Smooth muscle cell (in vitro differentiated cells): ENCODE measurements at regions not wholly inside any gene's neighbourhood (a gene's known extent, or its start where the extent isn't known, plus 50 kb on each side); places are given as distances from the start of the nearest gene placed in this dataset.

ENCODE experiments used
- DNase-seq: peaks from one replicate; lab custom pipeline; 2025; ENCODE audit not compliant: unreplicated experiment; lab: John Stamatoyannopoulos, UW
- H2AFZ ChIP-seq: fragments of 200-600 bp; sonication (generic); 2 replicates; pipeline ENCODE4 v1.6.0; 2016; ENCODE audit warnings: antibody characterized with exemption, low read depth, mild to moderate bottlenecking
- H3F3A ChIP-seq: fragments of 200-600 bp; sonication (generic); 2 replicates; pipeline ENCODE4 v1.6.0; 2017; ENCODE audit warnings: antibody characterized with exemption, low read depth
- H3K27ac ChIP-seq: fragments of 200-600 bp; sonication (generic); 2 replicates; pipeline ENCODE4 v1.5.1; 2016; ENCODE audit warnings: low read depth, mild to moderate bottlenecking
- H3K27me3 ChIP-seq: fragments of 200-600 bp; sonication (generic); 2 replicates; pipeline ENCODE4 v1.6.1; 2016; ENCODE audit warnings: low read depth, mild to moderate bottlenecking
- H3K36me3 ChIP-seq: fragments of 200-600 bp; sonication (generic); 2 replicates; pipeline ENCODE4 v1.5.1; 2016; ENCODE audit warnings: low read depth
- H3K4me1 ChIP-seq: fragments of 200-600 bp; sonication (generic); 2 replicates; pipeline ENCODE4 v1.5.1; 2016; ENCODE audit warnings: low read depth
- H3K4me2 ChIP-seq: fragments of 200-600 bp; sonication (generic); 2 replicates; pipeline ENCODE4 v1.6.0; 2016; ENCODE audit warnings: mild to moderate bottlenecking
- H3K4me3 ChIP-seq: fragments of 200-600 bp; sonication (generic); 2 replicates; pipeline ENCODE4 v1.5.1; 2016; ENCODE audit warnings: mild to moderate bottlenecking
- H3K79me2 ChIP-seq: fragments of 200-600 bp; sonication (generic); 2 replicates; pipeline ENCODE4 v1.6.0; 2016; ENCODE audit warnings: low read depth, mild to moderate bottlenecking
- H3K9ac ChIP-seq: fragments of 200-600 bp; sonication (generic); 2 replicates; pipeline ENCODE4 v1.6.0; 2016; ENCODE audit warnings: low read depth
- H3K9me3 ChIP-seq: fragments of 200-600 bp; sonication (generic); replicated peaks from 2 replicates; pipeline ENCODE4 v1.5.1; 2016; ENCODE audit warnings: low read depth
- H4K20me1 ChIP-seq: fragments of 200-600 bp; sonication (generic); 2 replicates; pipeline ENCODE4 v1.6.0; 2016; ENCODE audit warnings: low read depth
- WGBS: methylation state at CpG from one replicate; pipeline ENCODE4 v1.1.7; 2016; ENCODE audit warnings: low lambda C conversion rate; 5-methylcytosine and 5-hydroxymethylcytosine counted together
- TF ChIP-seq, protein P1 (sequence below): fragments of 200-600 bp; sonication (generic); IDR thresholded peaks from 2 replicates; pipeline ENCODE4 v1.5.1; 2017; ENCODE audit warnings: borderline replicate concordance, mild to moderate bottlenecking, antibody characterized with exemption; ENCODE audit not compliant: insufficient read depth, poor library complexity, severe bottlenecking

DNA sequence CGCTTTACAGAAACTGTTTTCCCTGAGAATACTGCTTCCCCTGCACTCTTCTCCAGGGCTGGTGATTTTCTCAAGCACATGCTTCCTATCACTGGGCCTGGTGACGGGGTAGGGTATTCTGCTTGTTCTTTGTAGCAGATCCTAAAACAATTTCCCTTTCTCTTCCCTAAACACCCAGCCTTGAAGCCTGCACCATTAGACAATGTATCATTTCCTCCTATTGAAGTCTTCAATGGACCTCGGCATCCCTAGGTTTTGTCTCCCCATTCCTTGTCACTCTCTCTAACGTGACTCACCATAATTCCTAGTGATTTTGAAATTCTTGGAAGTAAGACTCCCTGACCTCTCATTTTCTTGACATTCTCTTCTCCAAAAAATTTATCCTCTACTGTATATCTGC, 109.5 kb upstream of the GHITM start:
- no peak for DNase-seq
- Histone ChIP-seq H3K36me3 (no peaks in the 10 kb centered on the region), H3K79me2 (no peaks in the 10 kb centered on the region), H3K9me3 (no peaks in the 10 kb centered on the region), H3F3A (no peaks in the 10 kb centered on the region), H3K9ac (no peak overlapping the region), H4K20me1 (no peaks in the 10 kb centered on the region), H3K4me2 (no peak overlapping the region), H3K27me3 (no peaks in the 10 kb centered on the region), H2AFZ (no peak overlapping the region), H3K27ac (no peak overlapping the region), H3K4me3 (no peak overlapping the region), H3K4me1 (no peaks in the 10 kb centered on the region)
- WGBS = 91% methylated on average over 4 of the region's 4 CpGs
- TF ChIP-seq, protein P1, sequence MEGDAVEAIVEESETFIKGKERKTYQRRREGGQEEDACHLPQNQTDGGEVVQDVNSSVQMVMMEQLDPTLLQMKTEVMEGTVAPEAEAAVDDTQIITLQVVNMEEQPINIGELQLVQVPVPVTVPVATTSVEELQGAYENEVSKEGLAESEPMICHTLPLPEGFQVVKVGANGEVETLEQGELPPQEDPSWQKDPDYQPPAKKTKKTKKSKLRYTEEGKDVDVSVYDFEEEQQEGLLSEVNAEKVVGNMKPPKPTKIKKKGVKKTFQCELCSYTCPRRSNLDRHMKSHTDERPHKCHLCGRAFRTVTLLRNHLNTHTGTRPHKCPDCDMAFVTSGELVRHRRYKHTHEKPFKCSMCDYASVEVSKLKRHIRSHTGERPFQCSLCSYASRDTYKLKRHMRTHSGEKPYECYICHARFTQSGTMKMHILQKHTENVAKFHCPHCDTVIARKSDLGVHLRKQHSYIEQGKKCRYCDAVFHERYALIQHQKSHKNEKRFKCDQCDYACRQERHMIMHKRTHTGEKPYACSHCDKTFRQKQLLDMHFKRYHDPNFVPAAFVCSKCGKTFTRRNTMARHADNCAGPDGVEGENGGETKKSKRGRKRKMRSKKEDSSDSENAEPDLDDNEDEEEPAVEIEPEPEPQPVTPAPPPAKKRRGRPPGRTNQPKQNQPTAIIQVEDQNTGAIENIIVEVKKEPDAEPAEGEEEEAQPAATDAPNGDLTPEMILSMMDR = no peak

DNA sequence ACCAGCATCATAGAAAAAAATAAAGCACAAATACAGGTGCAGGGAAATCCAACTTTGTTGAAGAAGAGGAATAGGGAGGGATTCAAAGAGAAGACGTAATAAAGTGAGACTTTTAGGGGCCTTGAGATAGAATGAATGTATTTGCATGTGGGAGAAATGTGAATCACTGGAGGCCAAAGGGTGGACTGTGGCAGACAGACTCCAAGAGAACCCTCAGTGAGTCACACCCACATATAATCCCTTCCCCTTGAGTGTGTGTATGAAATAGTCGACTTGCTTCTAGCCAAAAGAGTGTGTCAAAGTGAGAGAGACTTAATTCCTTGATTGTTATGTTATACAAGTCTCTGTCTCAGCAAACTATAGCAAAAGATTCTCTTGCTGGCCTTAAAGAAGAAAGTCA, 101.3 kb upstream of the GHITM start:
- Histone ChIP-seq H3K9ac (no peak overlapping the region), H3K36me3 (no peaks in the 10 kb centered on the region), H4K20me1 (no peaks in the 10 kb centered on the region), H3K4me3 (no peak overlapping the region), H3K27ac (no peak overlapping the region), H2AFZ (no peak overlapping the region), H3K4me1 (no peaks in the 10 kb centered on the region), H3K4me2 (no peak overlapping the region), H3F3A (no peaks in the 10 kb centered on the region), H3K79me2 (no peaks in the 10 kb centered on the region), H3K27me3 (no peaks in the 10 kb centered on the region), H3K9me3 (no peaks in the 10 kb centered on the region)
- TF ChIP-seq, protein P1 = no peak
- WGBS = 40% methylated on average over 2 of the region's 2 CpGs
- no peak for DNase-seq

DNA sequence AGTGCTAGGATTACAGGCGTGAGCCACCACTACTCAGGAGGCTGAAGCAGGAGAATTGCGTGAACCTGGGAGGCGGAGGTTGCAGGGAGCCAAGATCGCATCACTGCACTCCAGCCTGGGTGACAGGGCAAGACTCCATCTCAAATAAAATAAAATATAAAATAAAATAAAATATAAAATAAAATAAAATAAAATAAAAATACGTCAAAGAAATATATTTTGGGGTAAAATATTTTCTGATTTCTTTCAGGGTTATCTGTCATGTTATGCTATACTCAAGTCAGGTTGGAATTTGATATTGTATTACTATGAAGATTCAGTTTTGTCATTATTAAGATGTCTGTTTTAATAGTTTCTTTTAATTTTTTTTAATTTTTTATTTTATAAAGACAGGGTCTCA, 99.4 kb upstream of the GHITM start:
- TF ChIP-seq, protein P1 = no peak
- Histone ChIP-seq H3K36me3 (no peaks in the 10 kb centered on the region), H3K4me3 (no peak overlapping the region), H3K4me2 (no peak overlapping the region), H3K4me1 (no peaks in the 10 kb centered on the region), H3K9me3 (no peaks in the 10 kb centered on the region), H3K79me2 (no peaks in the 10 kb centered on the region), H2AFZ (no peak overlapping the region), H3K9ac (no peak overlapping the region), H4K20me1 (no peaks in the 10 kb centered on the region), H3K27ac (no peak overlapping the region), H3F3A (no peaks in the 10 kb centered on the region), H3K27me3 (no peaks in the 10 kb centered on the region)
- DNase-seq = no peak
- 78% methylated on average over 5 of the region's 5 CpGs for WGBS

DNA sequence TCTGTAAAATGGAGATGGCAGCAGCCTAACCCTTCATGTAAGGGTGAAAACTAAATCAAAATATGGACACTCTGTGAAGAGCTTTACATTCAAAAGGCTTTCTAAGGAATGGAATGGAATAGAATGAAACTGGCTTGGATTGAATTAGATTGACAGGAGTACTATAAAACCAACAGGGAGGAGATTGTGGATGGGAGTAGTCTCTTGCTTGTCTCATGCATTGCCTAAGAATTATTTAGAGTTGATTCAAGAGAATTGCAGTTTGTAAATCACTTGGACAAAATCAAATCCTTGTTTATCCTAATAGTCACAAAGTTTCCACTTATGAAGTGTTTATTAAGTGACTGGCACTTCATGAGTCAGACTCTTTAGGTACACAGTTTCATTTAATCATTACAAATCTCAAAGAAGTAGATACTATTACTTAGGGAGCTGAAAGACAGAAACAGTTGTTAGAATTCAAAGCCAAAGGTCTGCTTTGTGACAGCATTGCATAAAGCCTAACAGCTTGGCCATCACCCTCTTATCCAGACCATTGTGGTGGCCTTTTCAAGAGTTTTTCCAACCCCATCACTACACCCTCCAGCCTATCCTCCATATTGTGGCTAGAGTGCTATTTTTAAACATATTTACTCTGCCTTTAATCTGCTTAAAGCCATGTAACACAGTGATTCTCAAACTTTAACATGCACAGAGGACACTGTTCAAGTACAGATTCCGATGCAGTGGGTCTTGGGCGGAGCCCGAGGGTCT, 91.9 kb upstream of the GHITM start:
- H3K27ac ChIP-seq = no peak overlapping the region
- TF ChIP-seq, protein P1 = no peak
- H3K27me3 ChIP-seq = no peaks in the 10 kb centered on the region
- no peak for DNase-seq
- no peak overlapping the region for H2AFZ ChIP-seq
- H3K9ac ChIP-seq = no peak overlapping the region
- no peak overlapping the region for H3K4me2 ChIP-seq
- H3K9me3 ChIP-seq = no peaks in the 10 kb centered on the region
- no peaks in the 10 kb centered on the region for H4K20me1 ChIP-seq
- no peaks in the 10 kb centered on the region for H3K79me2 ChIP-seq
- no peaks in the 10 kb centered on the region for H3K36me3 ChIP-seq
- no peak overlapping the region for H3K4me3 ChIP-seq
- H3K4me1 ChIP-seq = no peaks in the 10 kb centered on the region
- no peaks in the 10 kb centered on the region for H3F3A ChIP-seq
- 92% methylated on average over 3 of the region's 3 CpGs for WGBS
